Activated gamma-delta T cell treated with anti-CD3 and anti-CD28 coated beads, Interleukin-2, amount 50 U/mL, for 16 hours (primary cell): ENCODE measurements at regions not wholly inside any gene's neighbourhood (a gene's known extent, or its start where the extent isn't known, plus 50 kb on each side); places are given as distances from the start of the nearest gene placed in this dataset.

Experiments used
- DNase-seq: peaks from one replicate; pipeline ENCODE4 v3.0.0-alpha.2; 2020; ENCODE audit warnings: low read depth

GRCh38 chr2:83536556-83536955 lies 922.5 kb downstream of the SUCLG1 start:
- DNase-seq = no peak

- DNase-seq = no peak
These were observed 924.7 kb downstream of the SUCLG1 start for GRCh38 chr2:83534416-83534815.

- no peak for DNase-seq
These were observed 927.8 kb downstream of the SUCLG1 start for GRCh38 chr2:83531206-83531826.

- no peak for DNase-seq
These were observed 930.3 kb downstream of the SUCLG1 start for GRCh38 chr2:83528767-83529166.

GRCh38 chr2:83522891-83523493 lies 936.1 kb downstream of the SUCLG1 start:
- no peak for DNase-seq

GRCh38 chr2:83517727-83518368 lies 941.2 kb downstream of the SUCLG1 start:
- no peak for DNase-seq

GRCh38 chr2:83516503-83516902 lies 942.6 kb downstream of the SUCLG1 start:
- DNase-seq = no peak

- no peak for DNase-seq
These were observed 971.6 kb downstream of the SUCLG1 start for GRCh38 chr2:83487451-83487850.

GRCh38 chr2:83481436-83481835 lies 977.6 kb downstream of the SUCLG1 start:
- no peak for DNase-seq

- DNase-seq = no peak
These were observed 981.0 kb downstream of the SUCLG1 start for GRCh38 chr2:83478037-83478436.

- DNase-seq = no peak
These were observed 983.7 kb downstream of the SUCLG1 start for GRCh38 chr2:83475371-83475770.

- DNase-seq = no peak
These were observed 987.4 kb downstream of the SUCLG1 start for GRCh38 chr2:83471655-83472054.

- no peak for DNase-seq
These were observed 988.2 kb downstream of the SUCLG1 start for GRCh38 chr2:83470928-83471327.

- DNase-seq = no peak
These were observed 994.6 kb downstream of the SUCLG1 start for GRCh38 chr2:83464444-83464843.

- no peak for DNase-seq
These were observed 996.2 kb downstream of the SUCLG1 start for GRCh38 chr2:83462881-83463280.

GRCh38 chr2:83461135-83461534 lies 997.9 kb downstream of the SUCLG1 start:
- no peak for DNase-seq

GRCh38 chr2:83459456-83459855 lies 999.6 kb downstream of the SUCLG1 start:
- no peak for DNase-seq

- DNase-seq = no peak
These were observed 1023.1 kb downstream of the SUCLG1 start for GRCh38 chr2:83435989-83436388.

- DNase-seq = no peak
These were observed 1038.1 kb downstream of the SUCLG1 start for GRCh38 chr2:83420993-83421392.

- no peak for DNase-seq
These were observed 1064.8 kb downstream of the SUCLG1 start for GRCh38 chr2:83394134-83394904.

GRCh38 chr2:83388804-83389203 lies 1070.3 kb downstream of the SUCLG1 start:
- no peak for DNase-seq

- no peak for DNase-seq
These were observed 1072.5 kb downstream of the SUCLG1 start for GRCh38 chr2:83386549-83386948.

- no peak for DNase-seq
These were observed 1080.2 kb downstream of the SUCLG1 start for GRCh38 chr2:83378921-83379320.
